ENCODE measurements at regions not wholly inside any gene's neighbourhood (a gene's known extent, or its start where the extent isn't known, plus 50 kb on each side); places are given as distances from the start of the nearest gene placed in this dataset.

DNA sequence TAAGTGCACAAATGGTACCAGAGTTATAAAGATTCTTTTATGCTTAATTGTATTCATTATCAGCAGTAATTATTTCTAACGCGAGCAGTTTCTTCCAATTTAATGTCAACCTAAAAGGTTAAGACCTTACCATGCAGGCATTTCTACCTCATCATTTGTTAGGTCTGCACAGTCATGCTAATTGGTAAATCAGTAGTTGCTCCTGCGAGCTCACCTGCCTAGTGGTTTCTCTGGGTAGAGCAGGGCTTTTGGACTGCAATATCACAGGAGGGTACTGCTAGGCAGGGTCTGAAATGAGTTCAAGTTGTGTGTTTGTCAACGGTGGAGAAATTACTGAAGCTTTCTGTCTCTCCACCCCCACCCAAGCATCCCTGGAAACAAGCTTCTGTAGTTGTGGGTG, 558.5 kb upstream of the MGMT start:
- TF ChIP-seq POLR2A (IDR thresholded peaks at IDR 0.05; ENCODE audit: low read depth, low read length) = no peak
- TF ChIP-seq TAF1 (IDR thresholded peaks at IDR 0.05; ENCODE audit: low read depth, low read length) = no peak
- no peak for TF ChIP-seq POLR2AphosphoS5 (IDR thresholded peaks at IDR 0.05; ENCODE audit: low read depth, low read length)
- no peak for TF ChIP-seq PAX5 (IDR thresholded peaks at IDR 0.05; ENCODE audit: insufficient read depth, low read length, severe bottlenecking)
- no peak for TF ChIP-seq SPI1 (IDR thresholded peaks at IDR 0.05; ENCODE audit: low read depth, low read length)
- TF ChIP-seq POU2F2 (IDR thresholded peaks at IDR 0.05; ENCODE audit: low read depth, low read length) = no peak
- DNase-seq (ENCODE audit: insufficient read length, low spot score) = no peak
- no peak for FAIRE-seq

DNA sequence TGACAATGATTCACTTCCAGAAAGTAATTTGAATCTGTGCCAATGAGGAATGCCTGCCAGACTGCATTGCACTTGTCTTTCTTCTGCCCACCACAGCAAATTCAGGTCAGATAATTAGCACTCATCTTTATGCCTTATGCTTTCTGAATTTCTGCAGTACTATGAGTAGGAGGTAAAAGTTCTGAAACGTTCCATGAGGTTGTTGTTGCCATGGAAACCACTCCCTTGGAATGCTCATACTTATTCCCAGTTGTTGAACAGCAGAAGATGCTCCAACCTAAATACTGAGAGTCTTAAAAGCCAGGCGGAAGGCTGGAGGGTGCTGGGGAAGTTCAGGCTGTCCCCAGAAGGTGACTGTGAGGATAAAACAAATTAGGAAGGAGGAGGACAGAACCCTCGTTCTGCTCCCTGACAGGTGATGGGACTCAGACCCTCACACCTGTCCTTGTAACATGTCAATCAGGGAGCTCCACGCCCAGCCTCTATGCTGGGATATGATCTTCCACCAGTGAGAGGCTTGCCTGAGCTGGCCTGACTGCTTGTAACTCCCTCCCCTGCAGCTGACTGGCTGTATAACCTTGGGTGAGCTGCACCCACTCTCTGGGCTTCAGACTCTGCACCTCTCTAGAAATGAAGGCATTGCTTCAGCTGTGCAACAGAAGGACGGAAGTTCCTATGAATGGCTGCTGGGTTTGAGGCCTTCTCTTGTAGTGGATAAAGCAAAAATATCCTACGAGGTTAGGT, 554.3 kb upstream of the MGMT start:
- no peak for TF ChIP-seq PAX5 (IDR thresholded peaks at IDR 0.05; ENCODE audit: insufficient read depth, low read length, severe bottlenecking)
- TF ChIP-seq POLR2AphosphoS5 (IDR thresholded peaks at IDR 0.05; ENCODE audit: low read depth, low read length) = no peak
- no peak for TF ChIP-seq TAF1 (IDR thresholded peaks at IDR 0.05; ENCODE audit: low read depth, low read length)
- no peak for TF ChIP-seq POU2F2 (IDR thresholded peaks at IDR 0.05; ENCODE audit: low read depth, low read length)
- TF ChIP-seq POLR2A (IDR thresholded peaks at IDR 0.05; ENCODE audit: low read depth, low read length) = no peak
- no peak for TF ChIP-seq SPI1 (IDR thresholded peaks at IDR 0.05; ENCODE audit: low read depth, low read length)
- no peak for FAIRE-seq
- DNase-seq (ENCODE audit: insufficient read length, low spot score) = no peak

GRCh38 chr10:128914681-128915080, 552.4 kb upstream of the MGMT start:
- FAIRE-seq (no peak), DNase-seq (ENCODE audit: insufficient read length, low spot score) (no peak)
- TF ChIP-seq POU2F2 (IDR thresholded peaks at IDR 0.05; ENCODE audit: low read depth, low read length) (no peak), TAF1 (IDR thresholded peaks at IDR 0.05; ENCODE audit: low read depth, low read length) (no peak), POLR2AphosphoS5 (IDR thresholded peaks at IDR 0.05; ENCODE audit: low read depth, low read length) (no peak), PAX5 (IDR thresholded peaks at IDR 0.05; ENCODE audit: insufficient read depth, low read length, severe bottlenecking) (no peak), SPI1 (IDR thresholded peaks at IDR 0.05; ENCODE audit: low read depth, low read length) (no peak), POLR2A (IDR thresholded peaks at IDR 0.05; ENCODE audit: low read depth, low read length) (no peak)

DNA sequence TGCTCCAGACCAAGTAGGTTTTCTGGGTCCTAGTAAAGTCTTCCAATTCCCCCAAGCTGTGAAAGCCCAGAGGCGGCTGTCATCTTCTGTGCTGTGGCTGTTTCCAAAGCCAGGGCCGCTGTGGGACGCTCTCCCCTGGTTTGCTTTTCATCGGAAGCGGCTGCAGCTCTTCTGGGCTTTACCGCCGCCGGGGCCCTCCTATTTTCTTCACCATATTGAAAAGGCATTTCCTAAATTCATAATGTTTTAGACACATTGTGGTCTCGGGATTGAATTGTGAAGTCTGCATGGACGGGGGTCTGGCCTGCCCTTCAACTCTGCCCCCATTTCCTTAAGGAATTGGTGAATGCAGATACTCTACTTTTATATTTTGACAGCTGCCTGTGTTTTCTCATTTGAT, 551.4 kb upstream of the MGMT start:
- FAIRE-seq = no peak
- TF ChIP-seq SPI1 (IDR thresholded peaks at IDR 0.05; ENCODE audit: low read depth, low read length) (no peak), POLR2AphosphoS5 (IDR thresholded peaks at IDR 0.05; ENCODE audit: low read depth, low read length) (no peak), POLR2A (IDR thresholded peaks at IDR 0.05; ENCODE audit: low read depth, low read length) (no peak), PAX5 (IDR thresholded peaks at IDR 0.05; ENCODE audit: insufficient read depth, low read length, severe bottlenecking) (no peak), TAF1 (IDR thresholded peaks at IDR 0.05; ENCODE audit: low read depth, low read length) (no peak), POU2F2 (IDR thresholded peaks at IDR 0.05; ENCODE audit: low read depth, low read length) (no peak)

DNA sequence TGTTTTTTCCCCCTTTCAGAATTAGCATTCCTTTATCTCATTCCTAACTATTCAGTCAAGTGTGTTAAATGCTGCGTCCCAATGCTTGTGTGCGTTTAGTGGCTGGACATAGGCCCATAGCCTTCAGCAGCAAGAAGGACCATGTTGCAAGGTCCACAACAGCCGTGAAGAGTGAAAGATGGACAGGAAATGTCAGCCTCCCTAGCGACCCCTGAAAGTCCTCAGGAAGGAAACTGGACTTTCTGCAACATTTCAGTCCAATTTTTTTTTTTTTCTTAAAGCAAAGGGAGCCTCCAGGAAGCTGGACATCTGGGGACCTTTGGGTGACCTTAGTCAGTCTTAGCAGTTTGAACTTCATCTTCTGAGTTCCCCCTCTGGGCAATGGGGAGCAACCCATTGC, 550.7 kb upstream of the MGMT start:
- TF ChIP-seq SPI1 (IDR thresholded peaks at IDR 0.05; ENCODE audit: low read depth, low read length) (no peak), POLR2AphosphoS5 (IDR thresholded peaks at IDR 0.05; ENCODE audit: low read depth, low read length) (no peak), TAF1 (IDR thresholded peaks at IDR 0.05; ENCODE audit: low read depth, low read length) (no peak), PAX5 (IDR thresholded peaks at IDR 0.05; ENCODE audit: insufficient read depth, low read length, severe bottlenecking) (no peak)
- no peak for FAIRE-seq
- no peak for DNase-seq (ENCODE audit: insufficient read length, low spot score)

More for the DNA sequence above, 551.4 kb upstream of the MGMT start:
- no peak for DNase-seq (ENCODE audit: insufficient read length, low spot score)

- DNase-seq (ENCODE audit: insufficient read length, low spot score) (no peak), FAIRE-seq (no peak)
- no peak for TF ChIP-seq POU2F2 (IDR thresholded peaks at IDR 0.05; ENCODE audit: low read depth, low read length)
- no peak for TF ChIP-seq SPI1 (IDR thresholded peaks at IDR 0.05; ENCODE audit: low read depth, low read length)
- no peak for TF ChIP-seq POLR2AphosphoS5 (IDR thresholded peaks at IDR 0.05; ENCODE audit: low read depth, low read length)
- no peak for TF ChIP-seq TAF1 (IDR thresholded peaks at IDR 0.05; ENCODE audit: low read depth, low read length)
- no peak for TF ChIP-seq POLR2A (IDR thresholded peaks at IDR 0.05; ENCODE audit: low read depth, low read length)
- TF ChIP-seq PAX5 (IDR thresholded peaks at IDR 0.05; ENCODE audit: insufficient read depth, low read length, severe bottlenecking) = no peak
These were observed 545.5 kb upstream of the MGMT start for GRCh38 chr10:128921389-128922022.

- no peak for DNase-seq (ENCODE audit: insufficient read length, low spot score)
- TF ChIP-seq POU2F2 (IDR thresholded peaks at IDR 0.05; ENCODE audit: low read depth, low read length) = no peak
- no peak for TF ChIP-seq TAF1 (IDR thresholded peaks at IDR 0.05; ENCODE audit: low read depth, low read length)
- no peak for TF ChIP-seq PAX5 (IDR thresholded peaks at IDR 0.05; ENCODE audit: insufficient read depth, low read length, severe bottlenecking)
- TF ChIP-seq POLR2A (IDR thresholded peaks at IDR 0.05; ENCODE audit: low read depth, low read length) = no peak
- FAIRE-seq = no peak
These were observed 544.9 kb upstream of the MGMT start for GRCh38 chr10:128922172-128922571.

DNA sequence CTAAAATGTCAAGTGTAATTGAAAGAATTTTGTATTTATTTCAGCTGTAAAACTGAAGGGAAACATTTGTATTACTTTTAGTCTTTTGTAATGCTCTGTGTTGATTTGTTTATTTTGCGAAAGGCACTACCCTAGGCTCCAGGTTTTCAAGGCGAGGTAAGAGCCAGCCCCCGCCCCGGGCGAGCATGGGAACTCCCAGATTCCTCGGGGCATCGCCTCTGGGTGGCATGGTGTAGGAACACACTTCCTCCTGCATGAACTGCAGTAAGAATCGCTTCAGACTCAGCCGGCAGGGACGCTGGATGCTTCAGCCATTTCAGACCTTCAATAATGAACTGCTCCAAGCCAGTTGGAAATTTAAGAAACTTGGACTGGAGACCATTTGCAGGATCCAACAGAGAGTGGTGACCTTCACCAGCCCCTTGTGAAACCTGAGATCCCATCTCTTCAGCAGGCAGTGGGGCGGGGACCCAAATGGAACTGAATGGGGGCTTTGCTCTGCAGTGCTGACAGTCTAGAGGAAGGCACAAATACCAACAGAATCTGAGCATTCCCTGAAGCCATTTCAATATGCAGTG, 544.3 kb upstream of the MGMT start:
- TF ChIP-seq POLR2A (IDR thresholded peaks at IDR 0.05; ENCODE audit: low read depth, low read length) = no peak
- TF ChIP-seq PAX5 (IDR thresholded peaks at IDR 0.05; ENCODE audit: insufficient read depth, low read length, severe bottlenecking) = no peak
- TF ChIP-seq TAF1 (IDR thresholded peaks at IDR 0.05; ENCODE audit: low read depth, low read length) = no peak
- TF ChIP-seq SPI1 (IDR thresholded peaks at IDR 0.05; ENCODE audit: low read depth, low read length) = no peak
- TF ChIP-seq POLR2AphosphoS5 (IDR thresholded peaks at IDR 0.05; ENCODE audit: low read depth, low read length) = no peak
- no peak for TF ChIP-seq POU2F2 (IDR thresholded peaks at IDR 0.05; ENCODE audit: low read depth, low read length)
- DNase-seq (ENCODE audit: insufficient read length, low spot score) (no peak), FAIRE-seq (no peak)

DNA sequence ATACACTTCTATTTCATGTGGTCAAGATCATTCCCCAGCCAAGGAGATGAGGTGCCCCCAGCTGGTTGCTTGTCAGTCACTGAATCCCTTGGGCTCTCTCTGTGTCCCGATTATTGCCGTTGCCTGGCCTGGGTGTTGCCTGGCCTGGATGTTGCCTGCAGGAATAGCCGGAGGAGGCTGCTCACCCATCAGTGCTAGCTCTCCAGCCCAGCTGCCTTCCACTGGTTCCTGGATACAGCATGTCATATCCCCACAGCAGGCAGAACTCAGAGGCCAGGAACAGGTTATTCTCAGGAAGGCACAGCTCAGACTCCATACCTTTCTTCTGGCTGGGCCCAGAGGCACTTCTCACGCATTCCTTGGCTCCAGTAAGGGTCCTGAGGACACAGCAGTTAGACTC, 542.1 kb upstream of the MGMT start:
- TF ChIP-seq TAF1 (IDR thresholded peaks at IDR 0.05; ENCODE audit: low read depth, low read length) (no peak), PAX5 (IDR thresholded peaks at IDR 0.05; ENCODE audit: insufficient read depth, low read length, severe bottlenecking) (no peak), POLR2AphosphoS5 (IDR thresholded peaks at IDR 0.05; ENCODE audit: low read depth, low read length) (no peak), POU2F2 (IDR thresholded peaks at IDR 0.05; ENCODE audit: low read depth, low read length) (no peak), SPI1 (IDR thresholded peaks at IDR 0.05; ENCODE audit: low read depth, low read length) (no peak), POLR2A (IDR thresholded peaks at IDR 0.05; ENCODE audit: low read depth, low read length) (no peak)
- DNase-seq (ENCODE audit: insufficient read length, low spot score) (no peak), FAIRE-seq (no peak)

Measured in GM12891 (cell line).